AG04449 (cell line): ENCODE measurements at regions not wholly inside any gene's neighbourhood (a gene's known extent, or its start where the extent isn't known, plus 50 kb on each side); places are given as distances from the start of the nearest gene placed in this dataset.

Experiments
- CTCF ChIA-PET: fragments of 350-600 bp; formaldehyde crosslinking; extraction: SDS; loops from one replicate; lab custom pipeline; 2021; ENCODE audit warnings: antibody characterized with exemption; lab: Yijun Ruan, JAX
- POLR2A ChIA-PET: fragments of 400-600, 350-600 bp; formaldehyde crosslinking; extraction: SDS; loops from one replicate; lab custom pipeline; 2020; ENCODE audit warnings: antibody characterized with exemption, inconsistent platforms; lab: Yijun Ruan, JAX
- DNase-seq: peaks from one replicate; pipeline ENCODE4 v3.0.0-alpha.2; 2010; ENCODE audit warnings: low read depth, low spot score
- H3K4me3 ChIP-seq: 2 replicates; pipeline ENCODE4 v1.5.1; 2011; ENCODE audit warnings: low read depth, mild to moderate bottlenecking, control low read depth, low read length
- TF ChIP-seq, protein P1 (sequence below): IDR thresholded peaks from one replicate; pipeline ENCODE4 v1.5.1; 2011; ENCODE audit warnings: mild to moderate bottlenecking, moderate library complexity, low read length, control low read depth, inconsistent platforms; ENCODE audit not compliant: insufficient read depth; ENCODE audit errors: missing control alignments

DNA sequence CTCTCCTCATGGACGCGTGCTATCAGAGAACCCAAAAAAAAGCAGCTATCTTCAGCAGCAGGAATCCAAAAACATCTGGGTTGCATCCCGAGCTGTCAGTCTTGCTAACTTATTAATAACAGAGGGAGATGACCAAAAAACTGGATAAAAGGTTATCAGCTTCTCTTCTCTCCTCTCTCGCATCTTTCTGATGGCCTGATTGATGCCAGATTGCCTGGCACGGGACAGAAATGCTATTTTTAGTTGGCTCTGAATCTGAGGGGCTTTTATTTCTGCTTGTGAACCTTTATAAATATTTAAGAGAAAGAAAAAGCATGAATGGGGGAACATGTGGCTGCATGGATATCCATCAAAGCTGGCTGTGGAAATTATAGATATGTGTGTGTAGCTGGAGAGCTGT, 230.3 kb downstream of the ETS1 start:
- CTCF ChIA-PET: interaction anchor here (0.8 kb wide), 1 partner anchor 19 kb away, joined by 3 read pairs; no protein-coding TSS in a partner anchor
- DNase-seq: no peak
- TF ChIP-seq, protein P1, sequence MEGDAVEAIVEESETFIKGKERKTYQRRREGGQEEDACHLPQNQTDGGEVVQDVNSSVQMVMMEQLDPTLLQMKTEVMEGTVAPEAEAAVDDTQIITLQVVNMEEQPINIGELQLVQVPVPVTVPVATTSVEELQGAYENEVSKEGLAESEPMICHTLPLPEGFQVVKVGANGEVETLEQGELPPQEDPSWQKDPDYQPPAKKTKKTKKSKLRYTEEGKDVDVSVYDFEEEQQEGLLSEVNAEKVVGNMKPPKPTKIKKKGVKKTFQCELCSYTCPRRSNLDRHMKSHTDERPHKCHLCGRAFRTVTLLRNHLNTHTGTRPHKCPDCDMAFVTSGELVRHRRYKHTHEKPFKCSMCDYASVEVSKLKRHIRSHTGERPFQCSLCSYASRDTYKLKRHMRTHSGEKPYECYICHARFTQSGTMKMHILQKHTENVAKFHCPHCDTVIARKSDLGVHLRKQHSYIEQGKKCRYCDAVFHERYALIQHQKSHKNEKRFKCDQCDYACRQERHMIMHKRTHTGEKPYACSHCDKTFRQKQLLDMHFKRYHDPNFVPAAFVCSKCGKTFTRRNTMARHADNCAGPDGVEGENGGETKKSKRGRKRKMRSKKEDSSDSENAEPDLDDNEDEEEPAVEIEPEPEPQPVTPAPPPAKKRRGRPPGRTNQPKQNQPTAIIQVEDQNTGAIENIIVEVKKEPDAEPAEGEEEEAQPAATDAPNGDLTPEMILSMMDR: no peak
- POLR2A ChIA-PET: no interaction called here
- H3K4me3 ChIP-seq: no peak overlapping the region

DNA sequence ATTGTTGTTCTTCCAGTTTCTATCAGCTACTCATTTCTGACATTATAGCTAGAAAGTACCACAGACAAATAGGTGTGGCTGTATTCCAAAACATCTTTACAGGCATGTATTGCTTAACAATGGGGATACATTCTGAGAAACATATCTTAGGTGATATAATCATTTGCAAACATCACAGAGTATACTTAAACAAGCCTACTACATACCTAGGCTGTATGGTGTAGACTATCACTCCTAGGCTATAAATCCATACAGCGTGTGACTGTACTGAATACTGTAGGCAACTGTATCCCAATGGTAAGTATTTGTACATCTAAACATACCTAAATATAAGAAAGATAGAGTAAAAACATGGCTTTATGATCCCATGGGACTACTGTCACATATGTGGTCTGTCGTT, 231.8 kb downstream of the ETS1 start:
- CTCF ChIA-PET: interaction anchor here (0.7 kb wide), 1 partner anchor 11 kb away, joined by 3 read pairs; no protein-coding TSS in a partner anchor
- DNase-seq: no peak
- TF ChIP-seq, protein P1: no peak
- H3K4me3 ChIP-seq: no peak overlapping the region
- POLR2A ChIA-PET: no interaction called here

DNA sequence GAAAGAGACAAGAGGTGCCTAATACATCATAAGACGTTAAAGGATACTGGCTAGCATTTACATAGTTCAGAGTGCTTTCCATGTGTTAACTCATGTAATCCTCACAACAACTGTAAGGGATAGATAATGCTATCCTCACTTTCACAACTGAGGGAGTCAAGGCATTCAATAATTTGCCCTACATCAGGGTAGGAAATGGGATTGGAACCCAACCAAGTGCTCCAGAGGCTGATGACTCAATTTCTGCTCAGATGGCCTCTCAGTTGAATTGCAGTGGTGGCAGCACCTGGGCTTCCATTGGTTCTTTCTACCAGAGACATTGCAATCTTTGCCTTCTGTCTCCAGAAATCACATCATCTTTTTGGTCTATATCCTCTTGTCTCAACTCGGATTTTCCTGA, 232.9 kb downstream of the ETS1 start:
- ChIA-PET POLR2A (no interaction called here), CTCF (no interaction called here)
- no peak overlapping the region for H3K4me3 ChIP-seq
- TF ChIP-seq, protein P1: no peak
- no peak for DNase-seq

DNA sequence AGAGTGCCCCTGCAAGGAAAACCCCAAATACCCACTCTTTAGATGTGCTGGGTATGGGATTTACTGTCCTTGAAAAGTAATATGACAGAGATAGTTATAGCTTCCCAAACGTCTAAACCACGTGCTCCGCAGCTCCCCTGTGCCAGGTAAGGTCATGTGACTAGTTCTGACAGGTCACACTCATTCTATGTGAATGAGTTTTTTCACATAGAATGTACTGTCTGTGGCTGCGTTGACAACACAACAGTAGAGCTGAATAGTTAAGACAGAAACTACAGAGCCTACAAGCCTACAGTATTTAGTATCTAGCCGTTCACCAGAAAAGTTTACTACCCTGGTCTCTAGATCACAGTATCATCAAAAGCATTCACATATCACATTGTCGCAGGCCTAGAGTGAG, 236.2 kb downstream of the ETS1 start:
- POLR2A ChIA-PET: no interaction called here
- no peak for DNase-seq
- H3K4me3 ChIP-seq: no peak overlapping the region
- CTCF ChIA-PET: no interaction called here
- TF ChIP-seq, protein P1: no peak

DNA sequence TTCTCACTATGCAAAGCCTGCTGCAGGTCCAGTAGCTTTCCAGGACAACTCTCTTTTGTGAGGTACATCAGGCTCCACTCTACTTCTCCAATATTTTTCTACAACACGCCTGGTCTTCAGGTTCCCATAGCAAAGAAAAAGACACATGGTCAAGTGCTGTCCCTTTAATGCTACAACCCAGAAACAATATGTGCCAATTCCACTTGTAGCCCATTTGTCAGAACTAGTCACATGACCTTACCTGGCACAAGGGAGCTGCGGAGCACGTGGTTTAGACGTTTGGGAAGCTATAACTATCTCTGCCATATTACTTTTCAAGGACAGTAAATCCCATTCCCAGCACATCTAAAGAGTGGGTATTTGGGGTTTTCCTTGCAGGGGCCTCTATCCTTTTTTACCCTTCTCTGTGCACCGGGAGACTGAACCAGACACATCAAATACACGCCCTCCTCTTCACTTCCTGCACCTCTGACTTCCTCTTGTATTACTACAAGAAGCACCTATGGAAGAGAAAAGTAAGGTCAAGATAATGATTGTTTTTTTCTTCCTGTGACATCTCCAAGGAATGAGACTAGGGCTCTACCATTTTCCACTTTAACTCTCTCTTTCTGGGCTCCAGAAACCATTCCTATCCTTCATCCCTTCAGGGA, 237.6 kb downstream of the ETS1 start:
- POLR2A ChIA-PET: no interaction called here
- H3K4me3 ChIP-seq: no peak overlapping the region
- TF ChIP-seq, protein P1: no peak
- DNase-seq: no peak
- CTCF ChIA-PET: interaction anchor here (1.2 kb wide), 1 partner anchor 178 kb away, joined by 4 read pairs; no protein-coding TSS in a partner anchor

DNA sequence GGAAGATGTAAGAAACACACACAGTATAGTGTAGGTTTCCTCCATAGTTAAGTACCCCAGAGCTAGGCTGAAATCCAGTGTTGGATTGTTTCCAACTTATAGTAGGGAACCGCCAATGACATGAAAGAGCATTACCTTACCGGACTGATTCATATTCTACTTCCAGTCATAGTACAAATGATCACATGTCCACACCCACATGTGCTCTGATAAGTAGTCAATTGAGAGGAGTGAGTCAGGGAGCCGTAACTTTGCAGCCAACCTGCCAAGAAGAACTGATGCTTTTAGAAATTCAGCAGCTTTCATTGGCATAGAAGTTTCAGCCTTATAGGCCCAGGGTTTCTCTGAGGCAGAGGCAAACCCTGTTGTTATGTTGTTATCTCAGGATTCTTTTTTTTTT, 240.6 kb downstream of the ETS1 start:
- CTCF ChIA-PET: no interaction called here
- DNase-seq: no peak
- TF ChIP-seq, protein P1: no peak
- POLR2A ChIA-PET: no interaction called here
- H3K4me3 ChIP-seq: no peak overlapping the region
